ENCODE measurements at regions not wholly inside any gene's neighbourhood (a gene's known extent, or its start where the extent isn't known, plus 50 kb on each side); places are given as distances from the start of the nearest gene placed in this dataset.

- H3K4me3 Mint-ChIP-seq (ENCODE audit: unreplicated experiment): peak overlapping the region; percentile 35
- peak overlapping the region; percentile 92 for H3K27ac Mint-ChIP-seq (ENCODE audit: unreplicated experiment)
- peaks cover 33% of the 10 kb centered on the region for H3K4me1 Mint-ChIP-seq (ENCODE audit: low read depth, unreplicated experiment)
- no peaks in the 10 kb centered on the region for H3K27me3 Mint-ChIP-seq (ENCODE audit: unreplicated experiment)
- TF ChIP-seq CTCF (IDR thresholded peaks at IDR 0.05; ENCODE audit: partially characterized antibody, unreplicated experiment): no peak
- no peaks in the 10 kb centered on the region for H3K36me3 Mint-ChIP-seq (ENCODE audit: unreplicated experiment)
- DNase-seq: no peak
- peaks cover 3% of the 10 kb centered on the region for H3K9me3 Mint-ChIP-seq (ENCODE audit: unreplicated experiment)
These were observed 851.0 kb upstream of the KLHL1 start for GRCh38 chr13:70959035-70959775.

GRCh38 chr13:70955887-70956286 is 847.6 kb upstream of the KLHL1 start:
- H3K36me3 Mint-ChIP-seq (ENCODE audit: unreplicated experiment): no peaks in the 10 kb centered on the region
- no peak for DNase-seq

GRCh38 chr13:70950664-70951063 is 842.4 kb upstream of the KLHL1 start:
- Mint-ChIP-seq H3K36me3 (ENCODE audit: unreplicated experiment) (no peaks in the 10 kb centered on the region), H3K4me3 (ENCODE audit: unreplicated experiment) (no peak overlapping the region)

More at GRCh38 chr13:70955887-70956286, 847.6 kb upstream of the KLHL1 start:
- Mint-ChIP-seq H3K9me3 (ENCODE audit: unreplicated experiment) (peaks cover 3% of the 10 kb centered on the region), H3K27ac (ENCODE audit: unreplicated experiment) (no peak overlapping the region), H3K4me1 (ENCODE audit: low read depth, unreplicated experiment) (peaks cover 24% of the 10 kb centered on the region), H3K4me3 (ENCODE audit: unreplicated experiment) (no peak overlapping the region), H3K27me3 (ENCODE audit: unreplicated experiment) (no peaks in the 10 kb centered on the region)
- no peak for TF ChIP-seq CTCF (IDR thresholded peaks at IDR 0.05; ENCODE audit: partially characterized antibody, unreplicated experiment)

DNA sequence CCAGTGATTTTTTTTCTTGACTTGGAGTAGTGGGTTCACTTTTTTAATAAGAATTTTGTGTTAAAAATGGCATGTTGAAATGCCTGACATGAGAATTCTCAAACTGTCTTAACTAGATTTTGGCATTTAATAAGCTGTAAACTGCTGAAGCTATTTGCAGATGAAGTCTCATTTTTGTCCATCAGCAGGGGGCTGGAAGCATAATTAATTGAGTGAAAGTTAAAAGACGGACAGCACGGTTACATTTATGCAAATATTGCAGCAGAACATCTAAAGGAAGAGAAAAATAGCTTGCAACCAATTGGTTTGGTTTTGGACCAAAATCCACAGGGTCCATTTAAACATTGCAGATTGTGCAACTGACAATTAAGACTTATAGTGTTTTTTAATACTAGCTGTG is 837.3 kb upstream of the KLHL1 start:
- Mint-ChIP-seq H3K27ac (ENCODE audit: unreplicated experiment) (no peak overlapping the region), H3K36me3 (ENCODE audit: unreplicated experiment) (no peaks in the 10 kb centered on the region), H3K9me3 (ENCODE audit: unreplicated experiment) (no peaks in the 10 kb centered on the region), H3K4me1 (ENCODE audit: low read depth, unreplicated experiment) (peaks cover 17% of the 10 kb centered on the region), H3K27me3 (ENCODE audit: unreplicated experiment) (no peaks in the 10 kb centered on the region), H3K4me3 (ENCODE audit: unreplicated experiment) (no peak overlapping the region)
- TF ChIP-seq CTCF (IDR thresholded peaks at IDR 0.05; ENCODE audit: partially characterized antibody, unreplicated experiment): no peak
- no peak for DNase-seq

More at GRCh38 chr13:70950664-70951063, 842.4 kb upstream of the KLHL1 start:
- TF ChIP-seq CTCF (IDR thresholded peaks at IDR 0.05; ENCODE audit: partially characterized antibody, unreplicated experiment): no peak
- H3K27ac Mint-ChIP-seq (ENCODE audit: unreplicated experiment): no peak overlapping the region
- H3K27me3 Mint-ChIP-seq (ENCODE audit: unreplicated experiment): no peaks in the 10 kb centered on the region
- H3K9me3 Mint-ChIP-seq (ENCODE audit: unreplicated experiment): no peaks in the 10 kb centered on the region
- H3K4me1 Mint-ChIP-seq (ENCODE audit: low read depth, unreplicated experiment): peaks cover 7% of the 10 kb centered on the region
- no peak for DNase-seq

DNA sequence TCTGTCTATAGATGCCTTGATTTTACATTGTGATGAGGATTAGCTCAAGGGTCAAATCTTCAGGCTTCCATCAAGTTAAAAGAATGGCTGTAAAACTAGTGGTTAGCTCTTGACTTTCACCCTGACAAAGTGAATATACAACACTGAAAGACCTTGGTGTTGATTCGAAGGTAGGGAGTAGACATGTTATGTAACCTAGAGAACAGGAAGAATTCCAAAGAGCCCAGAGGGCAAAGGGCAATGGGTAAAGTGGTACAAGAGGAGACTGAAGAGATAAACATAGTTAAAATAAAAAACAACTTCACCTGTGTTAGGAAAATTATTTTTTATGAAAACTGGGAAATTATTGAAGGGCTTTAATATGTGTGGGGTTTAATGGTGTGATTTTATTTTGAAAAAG is 833.2 kb upstream of the KLHL1 start:
- Mint-ChIP-seq H3K9me3 (ENCODE audit: unreplicated experiment) (no peaks in the 10 kb centered on the region), H3K27me3 (ENCODE audit: unreplicated experiment) (peaks cover 2% of the 10 kb centered on the region), H3K27ac (ENCODE audit: unreplicated experiment) (no peak overlapping the region), H3K4me1 (ENCODE audit: low read depth, unreplicated experiment) (peaks cover 17% of the 10 kb centered on the region), H3K4me3 (ENCODE audit: unreplicated experiment) (no peak overlapping the region), H3K36me3 (ENCODE audit: unreplicated experiment) (no peaks in the 10 kb centered on the region)
- TF ChIP-seq CTCF (IDR thresholded peaks at IDR 0.05; ENCODE audit: partially characterized antibody, unreplicated experiment): no peak
- no peak for DNase-seq
